Activated T-cell treated with anti-CD3 and anti-CD28 coated beads, Interleukin-2, amount 50 U/mL, for 48 hours (primary cell): ENCODE measurements at regions not wholly inside any gene's neighbourhood (a gene's known extent, or its start where the extent isn't known, plus 50 kb on each side); places are given as distances from the start of the nearest gene placed in this dataset.

Experiments used
- DNase-seq, 2 experiments: peaks; one replicate each; pipeline ENCODE4 v3.0.0-alpha.2; 2020

DNA sequence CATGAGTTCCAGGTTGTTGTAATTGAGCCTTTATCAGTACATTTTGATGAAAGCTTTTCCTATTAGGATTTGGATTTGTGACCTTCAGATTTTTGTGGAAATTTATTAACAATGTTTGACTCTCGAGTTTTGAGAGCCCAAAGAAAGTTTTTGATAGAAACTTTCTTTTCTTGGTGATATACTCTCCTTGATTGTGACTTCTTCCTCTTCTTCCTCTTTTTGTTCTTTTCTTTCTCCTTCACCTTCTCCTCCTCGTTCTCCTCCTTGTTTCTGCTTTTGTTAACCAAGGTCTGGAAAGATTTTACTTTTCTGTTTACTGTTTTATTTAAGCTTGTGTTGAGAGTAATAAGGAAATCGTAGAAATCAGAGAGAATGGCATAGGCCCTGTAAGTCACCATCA is 182.4 kb downstream of the TRIM27 start:
- DNase-seq: no peak

DNA sequence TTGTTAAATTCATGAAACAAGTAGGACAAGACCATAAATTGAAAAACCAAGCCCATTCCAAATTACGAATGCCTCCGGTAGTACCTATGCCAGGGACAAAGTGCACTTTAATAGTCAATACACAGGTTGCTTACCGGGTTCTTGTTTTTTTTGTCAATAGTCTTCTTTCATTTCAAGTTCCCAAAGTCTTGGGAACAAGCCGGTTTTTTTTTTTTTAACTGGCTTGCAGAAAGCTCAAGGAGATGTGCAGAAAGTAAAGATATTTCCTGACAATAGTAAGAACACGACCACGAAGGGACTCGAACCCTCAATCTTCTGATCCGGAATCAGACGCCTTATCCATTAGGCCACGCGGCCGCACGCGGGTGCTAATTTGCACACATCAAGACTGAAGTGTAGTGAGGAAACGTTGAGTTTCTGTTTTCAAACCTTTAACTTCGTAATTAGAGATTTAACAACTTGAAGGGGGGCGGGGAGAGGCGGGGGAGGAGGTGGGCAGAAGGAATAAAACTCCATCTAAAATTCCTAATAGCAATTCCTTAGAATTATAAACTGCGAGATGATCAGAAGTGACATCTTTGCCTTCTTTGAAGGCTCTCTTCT is 181.0 kb downstream of the TRIM27 start:
- peak; percentile 62 to 70 for DNase-seq

DNA sequence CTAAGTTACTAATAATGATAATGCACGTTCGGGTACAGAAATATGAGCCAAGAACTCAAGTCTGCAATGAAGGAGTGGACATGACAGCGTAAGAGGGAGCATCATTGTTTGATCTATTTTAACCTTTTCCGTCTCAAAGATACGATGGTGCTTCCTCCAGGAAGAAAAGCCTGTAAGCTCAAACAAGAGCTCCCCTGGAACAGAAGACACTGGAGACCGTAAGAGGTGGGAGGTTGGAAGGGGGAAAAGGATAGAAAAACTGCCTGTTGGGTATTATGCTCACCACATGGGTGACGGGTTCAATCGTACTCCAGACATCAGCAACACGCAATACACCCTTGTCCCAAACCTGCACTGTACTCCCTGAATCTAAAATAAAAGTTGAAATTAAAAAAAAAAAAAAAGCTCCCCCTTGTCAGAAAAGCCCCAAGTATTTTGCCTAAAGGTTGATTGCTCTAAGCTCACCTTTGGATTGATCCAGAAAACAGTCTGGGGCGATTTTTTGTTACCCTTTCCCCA is 180.5 kb downstream of the TRIM27 start:
- DNase-seq: no peak

DNA sequence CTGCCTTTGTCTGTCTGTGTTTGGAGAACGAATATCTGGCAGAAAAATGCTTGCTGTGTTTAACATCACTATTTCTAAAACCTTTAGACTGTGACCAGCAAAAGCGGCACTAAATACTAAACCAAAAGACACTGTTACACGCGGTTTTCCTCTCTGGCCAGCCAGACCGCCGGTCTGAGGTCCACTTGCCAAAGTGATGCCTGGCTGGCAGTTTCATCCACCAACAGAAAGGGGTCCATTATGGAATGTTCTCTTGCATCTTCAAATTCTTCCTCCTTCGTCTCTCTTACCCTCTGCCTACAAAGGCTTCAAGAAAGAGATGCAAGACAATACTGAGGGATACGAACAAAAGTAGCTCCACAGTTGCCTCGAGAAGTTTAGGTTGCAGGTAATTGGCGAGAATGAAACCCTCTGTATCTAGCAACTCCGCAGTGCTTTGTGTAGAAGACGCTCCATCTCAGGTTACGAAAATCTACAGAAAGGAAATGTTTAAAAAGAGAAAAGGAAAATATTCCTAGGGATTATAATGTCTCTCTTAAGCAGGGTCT is 176.6 kb downstream of the TRIM27 start:
- no peak for DNase-seq

DNA sequence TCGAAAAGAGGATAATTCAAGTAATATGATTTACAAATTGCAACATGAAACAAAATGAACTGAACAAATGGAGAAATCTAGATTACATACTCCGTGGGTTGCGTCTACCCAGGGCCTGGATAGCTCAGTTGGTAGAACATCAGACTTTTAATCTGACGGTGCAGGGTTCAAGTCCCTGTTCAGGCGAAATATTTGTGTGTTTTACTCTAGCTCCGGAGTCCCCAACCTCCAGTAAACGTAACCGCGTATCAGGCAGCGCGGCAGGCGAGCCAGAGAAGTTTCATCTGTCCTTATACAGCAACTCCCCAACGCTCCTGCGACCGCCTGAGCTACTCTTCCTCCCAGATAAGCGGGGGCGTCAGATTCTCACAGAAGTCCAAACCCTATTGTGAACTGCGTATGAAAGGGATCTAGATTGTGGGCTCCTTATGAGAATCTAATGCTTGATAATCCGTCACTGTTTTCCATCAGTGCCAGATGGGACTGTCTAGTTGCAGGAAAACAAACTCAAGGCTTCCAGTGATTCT is 176.1 kb downstream of the TRIM27 start:
- DNase-seq: no peak

DNA sequence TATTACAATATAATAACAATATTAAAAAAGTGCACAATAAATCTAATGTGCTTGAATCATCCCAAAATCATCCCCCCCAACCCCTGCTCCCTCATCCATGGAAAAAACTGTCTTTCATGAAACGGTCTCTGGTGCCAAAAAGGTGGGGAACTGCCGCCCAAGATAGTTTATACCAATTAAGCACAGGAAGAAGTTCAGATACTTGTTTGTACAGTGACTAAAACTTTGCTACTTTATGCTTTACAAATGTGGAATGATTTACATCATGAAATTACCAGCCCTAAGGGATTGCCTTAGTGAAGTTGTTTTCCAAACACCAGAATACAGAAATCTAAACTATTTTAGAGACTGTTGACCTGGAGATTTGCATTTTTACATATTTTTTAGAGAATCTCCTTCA is 175.6 kb downstream of the TRIM27 start:
- DNase-seq: no peak

DNA sequence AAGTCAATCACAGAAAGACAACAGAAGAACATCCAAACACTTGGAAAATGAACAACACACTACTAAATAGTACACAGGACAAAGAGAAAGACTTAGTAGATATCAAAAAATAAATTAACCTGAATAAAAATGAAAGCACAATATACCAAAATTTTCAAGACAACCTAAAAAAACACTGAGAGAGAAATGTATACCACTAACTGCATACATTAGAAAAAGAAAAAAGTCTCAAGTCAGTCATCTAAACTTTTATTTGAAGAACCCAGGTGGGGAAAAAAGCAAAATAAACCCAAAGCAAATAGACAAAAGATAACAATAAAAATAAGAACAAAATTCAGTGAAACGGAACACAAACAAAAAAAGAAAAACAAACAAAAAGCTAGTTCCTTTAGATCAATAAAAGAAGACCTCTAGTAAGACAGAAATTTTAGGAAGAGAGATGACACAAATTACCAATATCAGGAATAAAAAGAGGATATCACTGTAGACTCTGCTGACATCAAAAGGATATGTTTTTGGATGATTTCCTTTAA is 172.8 kb downstream of the TRIM27 start:
- no peak for DNase-seq

DNA sequence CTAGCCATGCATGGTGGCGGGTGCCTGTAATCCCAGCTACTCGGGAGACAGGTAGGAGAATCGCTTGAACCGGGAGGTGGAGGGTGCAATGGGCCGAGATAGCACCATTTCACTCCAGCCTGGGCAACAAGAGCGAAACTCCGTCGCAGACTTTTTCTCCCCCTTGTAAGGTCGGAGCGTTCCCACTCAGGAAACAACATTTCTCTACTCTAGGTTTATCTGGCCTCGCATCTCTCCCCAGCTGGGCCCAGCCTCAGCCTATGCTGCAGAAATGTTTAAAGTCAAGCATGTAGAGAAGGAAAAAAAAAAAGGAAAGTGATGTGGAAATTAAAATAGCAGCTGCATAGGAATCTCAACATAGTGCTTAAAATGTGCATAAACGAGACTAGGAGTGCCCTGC is 172.3 kb downstream of the TRIM27 start:
- DNase-seq: no peak

DNA sequence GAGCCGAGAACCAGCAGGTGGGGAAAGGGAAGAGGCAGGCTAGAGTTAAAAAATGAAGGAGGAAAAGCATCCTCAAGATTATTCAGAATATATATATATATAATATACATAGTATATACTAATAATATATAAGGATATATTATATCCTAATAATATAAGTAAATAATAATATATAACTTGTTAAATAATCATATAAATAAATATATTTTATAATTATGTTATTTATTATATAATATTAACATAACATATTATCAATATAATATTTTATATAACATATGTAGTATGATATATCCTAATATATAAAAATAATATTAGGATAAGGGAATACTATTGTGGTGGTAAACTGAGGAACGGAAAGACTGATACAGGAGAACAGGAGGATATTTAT is 171.8 kb downstream of the TRIM27 start:
- no peak for DNase-seq

DNA sequence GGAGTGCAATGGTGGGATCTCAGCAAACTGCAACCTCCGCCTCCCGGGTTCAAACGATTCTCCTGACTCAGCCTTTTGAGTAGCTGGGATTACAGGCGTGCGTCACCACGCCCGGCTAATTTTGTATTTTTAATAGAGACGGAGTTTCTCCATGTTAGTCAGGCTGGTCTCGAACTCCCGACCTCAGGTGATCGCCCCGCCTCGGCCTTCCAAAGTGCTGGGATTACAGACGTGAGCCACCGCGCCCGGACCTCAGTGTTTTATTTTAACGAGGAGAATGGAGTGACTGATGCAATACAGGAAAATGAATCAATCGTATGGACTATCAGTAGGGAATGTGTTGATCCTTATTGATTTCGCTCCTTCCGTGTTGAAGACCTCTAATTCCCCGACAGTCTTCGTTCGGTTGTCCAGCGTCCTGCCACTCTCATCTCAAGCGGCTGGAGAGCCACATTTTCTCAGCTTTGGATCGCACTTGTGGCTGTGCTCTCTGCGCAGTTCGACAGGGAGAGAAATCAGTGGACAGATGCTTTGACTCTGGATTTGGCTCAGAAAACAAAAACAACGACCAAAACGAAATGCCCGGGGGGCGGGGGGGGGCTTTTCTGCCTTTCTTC is 166.2 kb downstream of the TRIM27 start:
- DNase-seq: no peak

DNA sequence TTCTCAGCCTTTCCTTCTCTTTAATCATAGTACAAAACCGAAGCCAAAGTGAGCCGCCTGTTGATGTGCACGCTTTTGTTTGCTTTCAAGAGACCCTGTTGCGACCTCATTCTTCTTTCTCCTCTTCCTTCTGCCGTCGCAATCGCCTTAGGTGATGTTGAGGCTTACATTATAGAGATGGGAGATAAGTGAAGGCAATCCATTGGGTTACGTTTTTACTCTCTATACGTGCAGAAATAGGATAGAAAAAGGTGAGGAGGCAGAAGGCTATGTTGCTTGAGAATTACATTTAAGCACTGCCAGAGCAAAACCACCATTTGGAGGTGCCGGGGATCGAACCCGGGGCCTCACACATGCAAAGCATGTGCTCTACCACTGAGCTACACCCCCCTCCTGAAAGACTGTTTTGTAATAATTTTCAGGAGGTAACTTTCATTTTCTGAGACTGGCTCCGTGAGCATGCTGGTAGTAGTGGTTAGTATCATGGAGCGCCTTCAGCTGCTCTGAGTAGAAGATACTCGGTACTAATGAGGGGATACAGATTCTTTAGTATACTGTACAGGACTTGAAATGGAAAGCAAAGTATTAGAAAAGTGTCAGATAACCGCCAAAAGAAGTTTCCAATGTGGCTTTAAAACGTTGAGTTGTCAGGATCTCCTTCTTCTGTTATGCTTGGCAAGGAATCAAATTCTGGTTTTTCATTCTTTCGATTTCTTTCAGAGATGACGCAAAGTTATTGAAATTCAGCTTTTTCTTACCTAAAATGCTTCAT is 165.6 kb downstream of the TRIM27 start:
- DNase-seq: peak in 1 of 2 experiments; percentile 41

DNA sequence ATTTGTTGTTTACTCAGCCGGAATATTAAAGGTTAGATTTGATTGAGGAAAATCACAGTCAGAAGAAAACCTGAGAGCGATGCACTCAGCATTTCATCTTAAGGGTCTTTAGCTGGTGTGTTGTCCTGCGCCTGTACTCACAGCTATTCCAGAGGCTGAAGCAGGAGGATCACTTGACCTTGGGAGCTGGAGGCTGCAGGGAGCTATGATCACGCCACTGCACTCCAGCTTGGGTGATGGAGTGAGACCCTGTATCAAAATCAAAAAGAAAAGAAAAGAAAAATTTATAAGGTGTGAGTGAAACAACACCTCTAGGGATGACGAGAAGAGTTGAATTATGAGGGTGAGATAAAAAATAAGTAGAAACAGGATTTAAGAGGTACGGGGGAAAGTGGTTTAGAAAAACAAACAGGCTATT is 165.0 kb downstream of the TRIM27 start:
- DNase-seq: no peak

DNA sequence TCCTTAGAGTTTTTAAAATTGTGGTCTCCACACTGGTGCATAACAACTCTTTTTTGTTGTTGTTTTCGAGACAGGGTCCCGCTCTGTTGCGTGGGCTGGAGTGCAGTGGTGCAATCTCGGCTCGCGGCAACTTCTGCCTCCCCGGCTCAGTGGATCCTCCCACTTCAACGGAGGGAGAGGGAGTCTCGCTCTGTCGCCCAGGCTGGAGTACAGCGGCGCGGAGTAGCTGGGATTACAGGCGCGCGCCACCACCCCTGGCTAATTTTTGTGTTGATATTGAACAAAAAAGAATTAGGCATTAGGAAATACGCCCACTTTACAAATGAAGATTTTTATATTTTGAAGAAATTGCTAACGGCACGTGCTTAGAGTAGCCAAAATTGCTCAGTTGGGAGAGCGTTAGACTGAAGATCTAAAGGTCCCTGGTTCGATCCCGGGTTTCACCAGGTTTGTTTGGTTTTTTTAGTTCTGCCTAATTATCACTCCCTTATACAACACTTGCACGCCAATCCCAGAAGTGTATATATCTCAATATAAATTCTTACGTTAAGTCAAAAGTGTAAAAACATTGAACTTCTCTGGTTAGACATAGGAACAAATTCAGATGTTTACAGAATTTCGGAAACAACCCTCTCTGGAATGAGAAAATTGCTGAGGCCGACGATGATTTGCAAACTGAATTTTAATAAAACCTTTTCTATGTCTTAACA is 159.6 kb downstream of the TRIM27 start:
- no peak for DNase-seq

DNA sequence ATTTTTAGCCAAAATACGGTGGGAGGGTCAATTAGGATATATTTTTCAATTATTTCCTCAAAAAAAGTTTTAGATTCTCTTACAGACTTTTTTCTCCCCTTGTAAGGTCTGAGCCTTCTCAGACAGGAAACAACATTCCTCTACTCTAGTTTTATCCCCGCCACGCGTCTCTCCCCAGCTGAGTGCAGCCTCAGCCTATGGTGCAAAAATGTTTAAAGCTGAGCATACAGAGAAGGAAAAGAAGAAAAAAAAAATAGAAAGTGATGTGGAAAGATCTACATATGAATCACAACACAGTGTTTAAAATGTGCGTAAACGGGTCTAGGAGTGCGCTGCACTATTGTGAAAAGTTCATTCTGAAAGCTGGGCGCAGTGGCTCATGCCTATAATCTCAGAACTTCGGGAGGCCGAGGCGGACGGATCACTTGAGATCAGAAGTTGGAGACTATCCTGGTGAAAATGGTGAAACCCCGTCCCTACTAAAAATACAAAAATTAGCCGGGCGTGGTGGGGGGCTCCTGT is 159.0 kb downstream of the TRIM27 start:
- no peak for DNase-seq

DNA sequence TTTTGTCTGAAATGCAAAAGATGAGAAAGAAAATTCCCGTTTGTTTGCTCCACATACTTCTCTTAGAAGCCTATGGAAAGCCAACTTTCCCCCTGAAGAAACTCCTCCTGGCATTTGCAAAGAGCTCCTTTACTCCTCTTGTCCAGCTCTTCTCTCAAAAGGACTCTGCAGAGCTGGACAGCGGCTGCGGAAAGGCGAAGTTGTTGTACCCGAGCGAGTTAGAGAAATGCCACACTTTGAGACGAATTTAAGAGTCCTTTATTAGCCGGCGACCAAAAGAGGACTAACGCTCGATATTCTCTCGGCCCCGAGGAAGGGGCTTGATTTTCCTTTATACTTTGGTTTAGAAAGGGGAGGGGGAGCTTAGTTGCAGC is 157.8 kb downstream of the TRIM27 start:
- DNase-seq: no peak

DNA sequence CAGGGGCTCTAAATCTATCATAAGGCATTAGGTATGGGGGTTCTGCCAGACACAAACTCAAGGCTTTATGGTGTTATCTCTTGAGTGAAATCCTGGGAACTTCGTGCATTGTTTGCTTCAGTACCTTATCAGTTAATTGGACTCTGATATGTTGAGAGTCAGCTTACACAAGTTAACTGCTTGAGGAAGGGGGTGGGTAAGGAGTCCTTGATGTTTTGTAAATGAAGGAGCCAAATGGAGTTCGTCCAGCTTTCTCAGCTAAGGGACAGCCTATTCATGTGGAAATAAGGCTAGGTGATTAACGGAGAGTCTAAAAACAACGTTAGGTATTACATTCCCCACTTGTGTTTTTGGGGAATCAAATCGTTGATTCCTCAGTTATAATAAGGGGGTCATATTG is 157.4 kb downstream of the TRIM27 start:
- DNase-seq: no peak

DNA sequence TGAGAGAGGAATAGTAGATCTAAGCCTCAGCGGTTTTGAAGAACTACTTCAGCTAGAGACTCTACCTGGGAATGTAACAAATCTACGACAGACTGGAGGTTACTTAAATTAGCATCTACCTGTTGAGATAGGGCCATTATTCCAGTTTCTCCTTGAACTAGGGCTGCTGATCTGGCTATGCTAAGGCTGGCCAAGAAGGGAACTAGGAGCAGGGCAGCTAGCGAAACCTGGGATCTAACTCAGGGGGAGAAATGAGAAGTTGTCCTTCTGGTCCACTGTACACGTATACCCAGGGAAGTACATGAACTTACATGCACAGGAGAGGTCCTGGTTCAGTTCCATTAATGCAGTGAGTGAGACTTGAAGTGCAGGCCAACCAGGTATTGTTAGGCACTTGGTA is 156.7 kb downstream of the TRIM27 start:
- no peak for DNase-seq

DNA sequence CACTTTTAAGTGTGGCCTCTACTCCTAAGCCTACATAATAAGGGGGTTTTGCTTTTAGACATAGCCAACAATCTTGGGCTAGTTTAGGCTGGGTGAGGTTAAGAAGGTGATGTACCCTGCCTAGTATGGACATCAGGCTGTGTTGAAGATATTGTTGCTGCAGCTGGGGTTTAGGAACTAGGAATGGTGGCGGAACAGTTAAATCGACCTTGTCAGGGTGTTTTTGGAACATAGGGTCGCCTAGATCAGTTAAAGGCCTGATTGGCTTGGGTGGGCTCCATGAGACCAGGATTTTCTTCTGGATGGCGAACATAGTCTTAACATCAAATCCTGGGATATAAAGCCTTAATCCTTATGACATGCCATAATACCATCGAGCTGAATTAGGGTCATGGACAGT is 156.1 kb downstream of the TRIM27 start:
- no peak for DNase-seq

DNA sequence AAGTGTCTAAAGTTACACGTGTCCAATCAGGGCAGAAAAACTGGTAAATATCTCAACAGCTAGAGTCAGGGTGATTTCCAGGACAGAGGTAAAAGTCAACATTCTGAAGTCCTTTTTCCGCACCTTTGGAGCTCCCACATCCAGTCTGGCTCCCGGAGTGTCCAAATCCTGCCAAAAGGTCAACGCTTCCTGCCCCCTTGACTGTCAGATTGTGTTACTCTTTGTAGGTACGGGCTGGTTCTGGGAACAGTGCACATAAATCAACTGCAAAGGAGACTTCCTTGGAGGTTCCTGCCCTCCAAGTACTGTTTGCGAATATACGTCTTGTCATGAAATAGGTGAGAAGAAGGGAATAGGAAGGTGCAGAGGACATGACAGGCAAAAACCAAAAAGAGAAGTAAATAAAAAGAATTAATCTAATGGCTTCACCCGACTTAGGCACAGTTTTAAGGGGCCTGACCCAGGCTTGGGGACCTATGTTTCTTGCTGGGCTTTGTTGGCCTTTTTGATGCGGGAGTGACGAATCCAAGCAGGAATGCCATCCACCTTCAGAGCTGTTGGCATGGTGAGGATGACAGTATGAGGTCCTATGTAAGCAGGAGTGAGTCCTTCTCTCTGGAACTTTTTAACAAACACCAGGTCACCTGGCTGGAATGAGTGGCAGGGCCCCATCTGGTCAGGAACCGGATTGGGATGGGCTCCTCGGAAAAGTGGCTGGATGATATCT is 155.4 kb downstream of the TRIM27 start:
- DNase-seq: no peak

DNA sequence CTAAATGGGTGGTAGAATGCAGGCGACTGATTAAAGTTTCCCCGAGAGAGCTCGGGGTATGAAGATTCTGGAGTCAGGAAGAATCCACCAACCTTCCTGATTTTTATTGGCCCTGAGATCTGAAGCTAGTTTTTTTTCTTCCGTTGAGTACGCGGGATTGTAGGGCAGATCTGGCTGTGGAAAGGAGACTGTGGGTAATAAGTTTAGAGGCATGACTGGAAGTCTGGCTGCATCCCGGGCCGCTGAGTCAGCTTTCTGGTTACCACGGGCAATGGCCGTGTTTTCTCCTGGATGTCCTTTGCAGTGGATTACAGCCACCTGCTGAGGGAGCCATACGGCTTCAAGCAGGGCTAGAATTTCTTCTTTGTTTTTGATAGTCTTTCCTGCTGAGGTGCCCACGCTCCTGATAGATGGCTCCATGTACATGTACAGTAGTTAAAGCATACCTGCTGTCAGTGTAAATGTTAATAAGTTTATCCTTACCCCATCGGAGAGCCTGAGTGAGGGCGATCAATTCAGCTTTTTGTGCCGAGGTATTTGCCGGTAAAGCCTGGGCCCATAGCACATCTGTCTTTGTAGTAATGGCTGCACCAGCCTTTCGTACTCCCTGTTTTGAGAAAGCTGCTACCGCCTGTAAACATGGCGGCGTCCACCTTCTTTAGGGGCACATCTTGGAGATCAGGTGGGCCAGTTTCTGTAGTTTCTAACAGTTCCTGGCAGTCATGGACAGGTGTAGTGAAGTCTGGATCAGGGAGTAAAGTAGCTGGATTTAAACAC is 154.0 kb downstream of the TRIM27 start:
- DNase-seq: no peak

DNA sequence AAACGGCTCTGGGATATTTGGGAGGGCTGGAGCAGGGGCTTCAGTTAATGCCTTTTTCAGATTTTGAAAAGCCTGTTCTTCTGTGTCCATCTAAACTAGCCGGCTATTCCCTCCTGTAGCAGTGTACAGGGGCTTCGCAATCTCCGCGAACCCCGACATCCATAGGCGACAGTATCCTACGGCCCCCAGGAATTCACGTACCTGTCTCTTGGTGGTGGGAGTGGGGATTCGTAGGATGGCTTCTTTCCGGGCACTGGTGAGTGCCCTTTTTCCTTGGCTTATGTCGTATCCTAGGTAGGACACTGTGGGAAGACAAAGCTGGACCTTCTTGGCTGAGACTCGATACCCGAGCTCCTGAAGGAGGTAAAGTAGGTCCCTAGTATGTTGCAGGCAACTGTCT is 153.1 kb downstream of the TRIM27 start:
- DNase-seq: no peak
